HK-2 (cell line): ENCODE measurements at regions not wholly inside any gene's neighbourhood (a gene's known extent, or its start where the extent isn't known, plus 50 kb on each side); places are given as distances from the start of the nearest gene placed in this dataset.
"Not testable (repeated sequence)": the region's sequence is repeated elsewhere in the genome, so short reads cannot be mapped to it uniquely, and the experiment has no call there.

Experiments used
- DNase-seq: peaks from one replicate; pipeline ENCODE4 v3.0.0-alpha.2; 2018; ENCODE audit not compliant: unreplicated experiment

GRCh38 chr6:78589436-78589835 is 277.9 kb upstream of the IRAK1BP1 start:
- no peak for DNase-seq

DNA sequence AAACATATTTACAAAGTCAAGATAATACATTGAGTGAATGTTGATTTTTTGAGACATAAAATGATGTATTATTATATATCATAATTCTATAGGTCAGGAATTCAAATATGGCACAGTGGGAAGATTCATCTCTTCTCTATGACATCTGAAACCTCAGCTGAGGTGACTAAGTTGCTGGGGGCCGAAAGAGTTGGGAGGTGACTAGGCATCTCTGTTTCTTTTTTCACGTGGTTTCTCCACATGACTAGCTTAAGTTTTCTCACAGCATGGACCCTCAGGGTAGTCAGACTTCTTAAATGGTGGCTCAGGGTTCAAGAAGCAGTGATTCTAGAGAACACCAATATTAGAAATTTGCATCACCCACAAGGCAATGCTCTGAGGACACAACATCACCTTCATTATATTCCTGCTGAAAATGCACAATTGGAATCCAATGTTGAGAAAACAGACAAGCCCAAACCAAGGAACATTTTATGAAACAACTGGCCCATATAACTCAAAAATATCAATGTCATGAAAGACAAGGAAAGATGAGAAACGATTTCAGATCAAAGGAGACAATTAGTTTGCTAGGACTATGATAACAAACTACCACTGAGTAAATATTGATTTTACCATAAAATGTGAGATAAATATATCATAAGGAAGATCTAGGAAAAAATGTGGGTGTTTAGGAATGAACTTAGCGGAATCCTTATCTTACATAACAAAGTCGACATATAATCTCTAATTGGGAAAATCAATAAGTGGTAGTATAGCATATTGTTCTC is 273.3 kb upstream of the IRAK1BP1 start:
- DNase-seq: no peak

- no peak for DNase-seq
These were observed 272.7 kb upstream of the IRAK1BP1 start for GRCh38 chr6:78594668-78595066.

DNA sequence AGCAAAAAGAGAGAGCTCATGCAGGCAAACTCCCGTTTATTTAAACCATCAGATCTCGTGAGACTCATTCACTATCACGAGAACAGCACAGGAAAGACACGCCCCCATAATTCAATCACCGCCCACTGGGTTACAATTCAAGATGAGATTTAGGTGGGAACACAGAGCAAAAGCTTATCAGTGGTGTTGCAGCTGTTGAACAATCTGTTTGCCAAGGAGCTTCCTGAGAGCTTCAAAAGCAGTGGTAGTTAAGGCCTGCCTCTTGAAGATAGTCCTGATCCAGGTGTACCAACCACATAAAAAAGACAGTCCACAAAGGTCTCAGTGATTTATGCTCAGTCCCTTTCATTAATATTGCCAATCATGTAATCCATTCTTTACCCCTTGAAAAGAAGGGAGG is 269.4 kb upstream of the IRAK1BP1 start:
- DNase-seq: no peak

DNA sequence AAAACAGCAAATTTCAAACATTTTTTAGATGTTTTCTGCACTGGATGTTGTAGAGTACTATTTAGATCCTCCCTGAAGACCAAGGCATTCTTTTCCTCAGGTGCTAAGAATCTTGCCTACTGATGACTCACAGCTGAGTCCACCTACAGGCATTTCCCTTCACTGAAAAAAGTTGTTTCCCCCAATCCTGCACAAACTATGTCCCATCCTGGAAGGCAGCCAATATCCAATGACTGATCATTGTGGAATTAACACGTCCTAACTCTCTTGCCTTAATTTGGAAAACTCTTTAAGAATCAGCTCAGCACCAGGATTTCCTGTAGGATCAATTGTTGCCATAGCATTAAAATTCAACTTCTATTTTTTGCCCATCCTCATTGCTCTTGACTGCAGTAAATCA is 268.4 kb upstream of the IRAK1BP1 start:
- DNase-seq: peak; percentile 67

DNA sequence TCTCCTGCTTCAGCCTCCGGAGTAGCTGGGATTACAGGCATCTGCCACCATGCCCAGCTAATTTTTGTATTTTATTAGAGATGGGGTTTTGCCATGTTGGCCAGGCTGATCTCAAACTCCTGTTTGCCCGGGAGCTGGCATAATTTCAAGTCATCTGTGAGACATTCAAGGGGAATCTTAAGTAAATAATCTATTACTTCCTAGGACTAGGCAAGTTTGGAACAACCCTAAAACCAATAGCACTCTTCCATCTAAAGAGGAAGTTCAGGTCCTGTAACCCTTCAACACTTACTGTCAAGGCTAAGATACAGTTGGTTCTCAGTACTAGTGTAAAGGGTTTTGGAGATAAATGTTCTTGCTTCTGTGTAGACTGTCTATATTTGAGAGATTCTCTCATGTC is 267.8 kb upstream of the IRAK1BP1 start:
- no peak for DNase-seq

DNA sequence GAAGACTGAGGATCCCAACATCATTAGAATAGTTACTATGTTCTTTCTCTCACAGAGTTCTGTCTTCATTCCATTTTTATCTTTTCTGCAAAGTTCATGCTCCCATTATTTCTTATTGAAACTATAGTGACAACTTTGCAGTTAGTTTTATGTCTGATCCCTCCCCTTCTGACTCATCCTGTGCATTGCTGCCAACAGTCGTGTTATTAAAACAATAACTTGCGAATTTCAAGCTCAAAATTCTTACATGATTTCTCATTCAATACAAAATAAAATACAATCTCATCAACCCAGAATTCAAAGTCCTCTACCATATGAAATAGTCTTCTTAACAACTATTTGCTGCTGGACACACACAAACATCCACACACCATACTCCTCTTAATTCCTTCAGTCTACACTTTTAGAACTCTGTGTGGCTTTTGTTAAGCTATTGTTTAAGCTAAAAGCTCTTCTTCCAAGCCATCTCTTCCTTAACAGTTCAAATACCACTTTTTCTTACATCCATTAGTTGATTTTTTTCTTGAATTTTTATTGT is 261.4 kb upstream of the IRAK1BP1 start:
- no peak for DNase-seq

DNA sequence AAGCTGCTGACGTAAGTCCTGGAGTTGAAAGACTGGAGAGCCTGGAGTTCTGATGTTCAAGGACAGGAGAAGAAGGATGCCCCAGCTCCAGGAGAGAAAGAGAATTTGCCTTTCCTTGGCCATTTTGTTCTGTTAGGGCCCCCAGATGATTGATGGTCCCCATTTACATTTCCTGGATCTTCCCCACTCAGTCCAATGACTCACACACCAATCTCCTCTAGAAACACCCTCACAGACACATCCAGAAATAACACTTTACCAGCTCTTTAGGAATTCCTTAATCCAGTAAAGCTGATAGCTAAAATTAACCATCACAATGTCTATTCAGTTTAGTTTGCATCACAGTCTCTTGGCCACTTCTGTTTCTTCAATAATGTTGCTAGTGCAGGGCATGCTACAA is 260.2 kb upstream of the IRAK1BP1 start:
- DNase-seq: no peak

DNA sequence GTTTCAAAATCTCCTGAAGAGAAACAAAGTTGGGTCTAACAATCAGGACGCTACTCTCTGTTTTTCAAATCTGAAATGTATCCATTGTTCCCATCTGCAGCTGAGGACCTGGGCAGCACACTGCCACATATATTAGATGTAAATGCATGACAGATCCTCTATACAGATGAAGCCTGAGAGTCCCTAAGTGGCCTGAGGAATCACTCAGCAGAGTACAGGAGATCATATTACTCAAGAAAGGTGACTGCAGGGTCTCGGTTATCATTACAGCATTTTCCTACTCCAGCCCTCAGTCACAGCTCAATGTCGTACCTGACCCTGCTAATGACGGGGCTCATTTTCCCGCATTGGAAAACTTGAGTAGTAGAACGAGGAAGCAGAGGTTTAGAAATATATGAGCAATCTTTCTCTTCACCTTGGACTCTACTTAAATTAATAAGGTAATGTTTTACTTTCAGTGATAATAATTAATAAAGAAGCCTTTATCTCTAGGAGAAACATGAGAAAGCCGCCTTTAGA is 256.2 kb upstream of the IRAK1BP1 start:
- no peak for DNase-seq

DNA sequence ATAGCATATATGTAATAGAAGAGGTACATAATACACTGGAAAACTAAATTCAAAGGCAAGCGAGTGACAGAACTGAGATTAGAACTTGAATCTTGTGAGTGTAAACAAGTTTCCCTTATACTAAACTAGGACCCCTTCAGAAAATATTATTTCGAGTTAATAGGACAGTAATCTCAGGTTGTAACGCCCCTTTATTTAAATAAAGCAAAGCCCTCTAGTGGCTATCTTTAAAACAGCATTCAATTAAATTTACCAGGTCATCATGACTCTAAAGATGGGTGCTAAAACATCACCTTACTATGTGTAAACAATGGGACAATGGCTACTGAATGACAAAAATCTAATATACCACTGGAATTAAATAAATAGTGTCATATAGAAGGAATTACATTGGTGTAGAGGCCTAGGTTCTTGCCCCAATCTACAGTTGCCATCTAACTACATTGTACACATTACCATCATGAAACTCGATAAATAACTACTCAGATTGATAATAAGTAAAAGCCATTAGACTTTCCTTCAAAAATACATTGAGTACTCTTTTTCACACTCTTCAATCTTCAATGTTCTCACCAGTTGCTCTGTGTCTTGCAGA is 255.4 kb upstream of the IRAK1BP1 start:
- DNase-seq: no peak

GRCh38 chr6:78614961-78615360 is 252.4 kb upstream of the IRAK1BP1 start:
- DNase-seq: no peak

DNA sequence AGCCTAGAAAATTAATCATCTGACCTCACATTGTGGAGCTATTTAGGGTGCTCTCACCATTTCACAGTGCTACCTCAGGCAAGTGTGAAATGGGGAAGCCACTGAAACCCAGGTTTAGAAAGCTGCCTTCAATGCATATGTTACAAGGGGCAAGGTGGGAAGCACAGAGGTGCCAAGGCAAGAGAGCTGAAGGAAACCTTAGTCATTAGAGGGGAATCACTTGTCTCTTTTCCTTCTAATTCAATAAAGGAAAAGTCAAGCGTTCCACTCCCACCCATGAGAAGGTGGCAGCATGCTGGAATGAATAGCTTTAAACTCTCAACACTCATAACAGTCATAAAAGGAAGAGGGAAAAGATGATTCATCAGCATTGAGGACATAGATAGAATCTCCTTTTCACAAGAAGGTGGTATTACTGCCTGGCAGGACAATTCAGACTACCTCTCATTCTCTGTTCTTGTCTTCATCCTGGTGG is 251.9 kb upstream of the IRAK1BP1 start:
- no peak for DNase-seq

GRCh38 chr6:78618970-78619369 is 248.4 kb upstream of the IRAK1BP1 start:
- DNase-seq: no peak

GRCh38 chr6:78623554-78623953 is 243.8 kb upstream of the IRAK1BP1 start:
- no peak for DNase-seq

GRCh38 chr6:78629154-78629721 is 238.1 kb upstream of the IRAK1BP1 start:
- no peak for DNase-seq

DNA sequence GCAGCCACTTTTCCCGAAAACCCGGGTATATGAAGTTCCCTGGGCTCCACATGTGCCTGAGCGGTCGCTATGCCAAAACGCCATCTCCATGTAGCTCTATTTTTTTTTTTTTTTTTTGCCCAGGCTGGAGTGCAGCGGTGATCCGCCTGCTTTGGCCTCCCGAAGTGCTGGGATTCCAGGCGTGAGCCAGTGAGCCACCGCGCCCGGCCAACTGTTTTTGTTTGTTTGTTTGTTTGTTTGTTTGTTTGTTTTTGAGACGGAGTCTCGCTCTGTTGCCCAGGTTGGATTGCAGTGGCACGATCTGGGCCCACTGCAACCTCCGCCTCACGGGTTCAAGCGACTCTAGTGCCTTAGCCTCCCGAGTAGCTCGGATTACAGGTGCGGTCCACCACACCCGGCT is 237.5 kb upstream of the IRAK1BP1 start:
- no peak for DNase-seq

- no peak for DNase-seq
These were observed 235.4 kb upstream of the IRAK1BP1 start for GRCh38 chr6:78631976-78632375.

- DNase-seq: no peak
These were observed 227.9 kb upstream of the IRAK1BP1 start for GRCh38 chr6:78639111-78640110.

- not testable (repeated sequence) for DNase-seq
These were observed 223.4 kb upstream of the IRAK1BP1 start for GRCh38 chr6:78643976-78644375.

- not testable (repeated sequence) for DNase-seq
These were observed 220.6 kb upstream of the IRAK1BP1 start for GRCh38 chr6:78646542-78647415.
